AG09309 (cell line): ENCODE measurements at regions not wholly inside any gene's neighbourhood (a gene's known extent, or its start where the extent isn't known, plus 50 kb on each side); places are given as distances from the start of the nearest gene placed in this dataset.
"Not testable (repeated sequence)": the region's sequence is repeated elsewhere in the genome, so short reads cannot be mapped to it uniquely, and the experiment has no call there.

Experiments
- DNase-seq: peaks from one replicate; pipeline ENCODE4 v3.0.0-alpha.2; 2010; ENCODE audit warnings: low read depth
- H3K4me3 ChIP-seq: 2 replicates; pipeline ENCODE4 v1.5.1; 2011; ENCODE audit warnings: mild to moderate bottlenecking, low read depth, low read length, moderate library complexity; ENCODE audit not compliant: control insufficient read depth
- CTCF ChIP-seq: IDR thresholded peaks from 2 replicates; pipeline ENCODE4 v1.5.1; 2011; ENCODE audit warnings: mild to moderate bottlenecking, low read depth, low read length, inconsistent platforms; ENCODE audit not compliant: insufficient read depth, control insufficient read depth; ENCODE audit errors: missing control alignments

GRCh38 chr1:233744779-233745513, 131.0 kb downstream of the KCNK1 start:
- TF ChIP-seq CTCF: no peak
- no peak overlapping the region for H3K4me3 ChIP-seq
- DNase-seq: no peak

- no peak for TF ChIP-seq CTCF
- H3K4me3 ChIP-seq: no peak overlapping the region
- no peak for DNase-seq
Observed at GRCh38 chr1:233750139-233750538, 136.2 kb downstream of the KCNK1 start.

GRCh38 chr1:233759665-233760064, 144.8 kb upstream of the SLC35F3 start:
- TF ChIP-seq CTCF: no peak
- no peak overlapping the region for H3K4me3 ChIP-seq
- no peak for DNase-seq

- DNase-seq, H3K4me3 ChIP-seq: not testable (repeated sequence)
Observed at GRCh38 chr1:233764304-233764703, 140.2 kb upstream of the SLC35F3 start.

- no peak overlapping the region for H3K4me3 ChIP-seq
- no peak for TF ChIP-seq CTCF
- DNase-seq: no peak
Observed at GRCh38 chr1:233777566-233777965, 126.9 kb upstream of the SLC35F3 start.

GRCh38 chr1:233780049-233780448, 124.4 kb upstream of the SLC35F3 start:
- TF ChIP-seq CTCF: no peak
- H3K4me3 ChIP-seq: no peak overlapping the region
- DNase-seq: no peak

GRCh38 chr1:233782937-233783586, 121.4 kb upstream of the SLC35F3 start:
- no peak for TF ChIP-seq CTCF
- H3K4me3 ChIP-seq: no peak overlapping the region
- no peak for DNase-seq
